HEK293 (cell line): ENCODE measurements at regions not wholly inside any gene's neighbourhood (a gene's known extent, or its start where the extent isn't known, plus 50 kb on each side); places are given as distances from the start of the nearest gene placed in this dataset.

Experiments
- TF ChIP-seq, protein P1 (sequence below): fragments of 450-650 bp; formaldehyde crosslinking; IDR thresholded peaks from 2 replicates; pipeline ENCODE4 v1.5.1; 2016; ENCODE audit warnings: missing biosample characterization, missing genetic modification characterization
- TF ChIP-seq, protein P2 (sequence below): fragments of 450-650 bp; IDR thresholded peaks from 2 replicates; pipeline ENCODE4 v1.5.1; 2018; ENCODE audit warnings: missing biosample characterization, mild to moderate bottlenecking, missing genetic modification characterization

DNA sequence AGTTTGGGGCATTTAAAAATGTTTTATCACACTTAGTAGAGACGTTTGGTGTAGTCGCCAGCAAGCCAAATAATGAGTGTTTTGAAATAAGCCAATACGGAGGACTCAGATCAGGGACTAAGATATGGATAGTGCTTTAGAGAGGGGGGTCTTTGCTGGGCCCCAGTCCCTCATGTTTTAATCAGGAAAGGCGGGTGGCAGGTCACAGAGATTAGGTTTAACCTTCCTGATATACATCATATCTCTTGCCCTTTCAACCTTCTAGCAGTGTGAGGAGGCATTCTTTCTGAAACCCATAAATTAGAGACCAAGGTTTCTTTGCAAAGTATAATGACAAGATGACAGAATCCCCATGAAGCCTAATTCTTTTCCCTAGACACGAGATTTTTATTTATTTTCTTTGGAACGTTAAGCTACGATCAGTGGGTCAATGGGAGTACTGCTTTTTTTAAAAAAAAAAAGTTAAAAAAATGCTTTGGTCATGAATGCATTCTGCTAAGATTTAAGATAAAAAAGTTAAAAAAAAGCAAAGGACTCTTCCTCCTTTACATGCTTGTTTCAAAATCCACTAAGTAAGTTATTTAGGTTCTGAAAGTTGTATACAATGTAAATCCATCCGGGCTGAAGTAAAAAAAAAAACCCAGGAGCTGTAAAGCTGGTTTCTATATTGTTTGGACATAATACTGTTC, 572.1 kb upstream of the SALL1 start:
- TF ChIP-seq, protein P1, sequence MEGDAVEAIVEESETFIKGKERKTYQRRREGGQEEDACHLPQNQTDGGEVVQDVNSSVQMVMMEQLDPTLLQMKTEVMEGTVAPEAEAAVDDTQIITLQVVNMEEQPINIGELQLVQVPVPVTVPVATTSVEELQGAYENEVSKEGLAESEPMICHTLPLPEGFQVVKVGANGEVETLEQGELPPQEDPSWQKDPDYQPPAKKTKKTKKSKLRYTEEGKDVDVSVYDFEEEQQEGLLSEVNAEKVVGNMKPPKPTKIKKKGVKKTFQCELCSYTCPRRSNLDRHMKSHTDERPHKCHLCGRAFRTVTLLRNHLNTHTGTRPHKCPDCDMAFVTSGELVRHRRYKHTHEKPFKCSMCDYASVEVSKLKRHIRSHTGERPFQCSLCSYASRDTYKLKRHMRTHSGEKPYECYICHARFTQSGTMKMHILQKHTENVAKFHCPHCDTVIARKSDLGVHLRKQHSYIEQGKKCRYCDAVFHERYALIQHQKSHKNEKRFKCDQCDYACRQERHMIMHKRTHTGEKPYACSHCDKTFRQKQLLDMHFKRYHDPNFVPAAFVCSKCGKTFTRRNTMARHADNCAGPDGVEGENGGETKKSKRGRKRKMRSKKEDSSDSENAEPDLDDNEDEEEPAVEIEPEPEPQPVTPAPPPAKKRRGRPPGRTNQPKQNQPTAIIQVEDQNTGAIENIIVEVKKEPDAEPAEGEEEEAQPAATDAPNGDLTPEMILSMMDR (tag by site-specific recombination), result no peak
- TF ChIP-seq, protein P2, sequence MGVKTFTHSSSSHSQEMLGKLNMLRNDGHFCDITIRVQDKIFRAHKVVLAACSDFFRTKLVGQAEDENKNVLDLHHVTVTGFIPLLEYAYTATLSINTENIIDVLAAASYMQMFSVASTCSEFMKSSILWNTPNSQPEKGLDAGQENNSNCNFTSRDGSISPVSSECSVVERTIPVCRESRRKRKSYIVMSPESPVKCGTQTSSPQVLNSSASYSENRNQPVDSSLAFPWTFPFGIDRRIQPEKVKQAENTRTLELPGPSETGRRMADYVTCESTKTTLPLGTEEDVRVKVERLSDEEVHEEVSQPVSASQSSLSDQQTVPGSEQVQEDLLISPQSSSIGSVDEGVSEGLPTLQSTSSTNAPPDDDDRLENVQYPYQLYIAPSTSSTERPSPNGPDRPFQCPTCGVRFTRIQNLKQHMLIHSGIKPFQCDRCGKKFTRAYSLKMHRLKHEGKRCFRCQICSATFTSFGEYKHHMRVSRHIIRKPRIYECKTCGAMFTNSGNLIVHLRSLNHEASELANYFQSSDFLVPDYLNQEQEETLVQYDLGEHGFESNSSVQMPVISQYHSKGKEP (tag by site-specific recombination), result no peak
